ENCODE measurements at regions not wholly inside any gene's neighbourhood (a gene's known extent, or its start where the extent isn't known, plus 50 kb on each side); places are given as distances from the start of the nearest gene placed in this dataset.

- no peaks in the 10 kb centered on the region for H3K27me3 ChIP-seq (ENCODE audit: low read length)
- H3K9me2 ChIP-seq (replicated peaks; ENCODE audit: insufficient read depth, low read length): no peaks in the 10 kb centered on the region
- H3K9me3 ChIP-seq (ENCODE audit: insufficient read depth, low read length): no peaks in the 10 kb centered on the region
- no peak overlapping the region for H3K4me3 ChIP-seq (ENCODE audit: insufficient read depth, low read length, poor library complexity, severe bottlenecking)
- no peaks in the 10 kb centered on the region for H3F3A ChIP-seq (ENCODE audit: insufficient read depth)
- no peaks in the 10 kb centered on the region for H3K79me2 ChIP-seq (ENCODE audit: insufficient read depth, low read length)
- H3K4me2 ChIP-seq (ENCODE audit: low read depth, low read length, poor library complexity, severe bottlenecking): no peak overlapping the region
- no peak overlapping the region for H2AFZ ChIP-seq (ENCODE audit: low read depth, low read length, severe bottlenecking)
- no peaks in the 10 kb centered on the region for H4K20me1 ChIP-seq (ENCODE audit: low read depth, low read length)
- no peak overlapping the region for H3K9ac ChIP-seq (ENCODE audit: low read length)
- H3K36me3 ChIP-seq (ENCODE audit: low read length): no peaks in the 10 kb centered on the region
- no peak overlapping the region for H3K27ac ChIP-seq (ENCODE audit: low read depth, low read length)
- no peak for TF ChIP-seq EZH2phosphoT487 (conservative IDR thresholded peaks at IDR 0.05; ENCODE audit: low read length)
- TF ChIP-seq, protein P1, sequence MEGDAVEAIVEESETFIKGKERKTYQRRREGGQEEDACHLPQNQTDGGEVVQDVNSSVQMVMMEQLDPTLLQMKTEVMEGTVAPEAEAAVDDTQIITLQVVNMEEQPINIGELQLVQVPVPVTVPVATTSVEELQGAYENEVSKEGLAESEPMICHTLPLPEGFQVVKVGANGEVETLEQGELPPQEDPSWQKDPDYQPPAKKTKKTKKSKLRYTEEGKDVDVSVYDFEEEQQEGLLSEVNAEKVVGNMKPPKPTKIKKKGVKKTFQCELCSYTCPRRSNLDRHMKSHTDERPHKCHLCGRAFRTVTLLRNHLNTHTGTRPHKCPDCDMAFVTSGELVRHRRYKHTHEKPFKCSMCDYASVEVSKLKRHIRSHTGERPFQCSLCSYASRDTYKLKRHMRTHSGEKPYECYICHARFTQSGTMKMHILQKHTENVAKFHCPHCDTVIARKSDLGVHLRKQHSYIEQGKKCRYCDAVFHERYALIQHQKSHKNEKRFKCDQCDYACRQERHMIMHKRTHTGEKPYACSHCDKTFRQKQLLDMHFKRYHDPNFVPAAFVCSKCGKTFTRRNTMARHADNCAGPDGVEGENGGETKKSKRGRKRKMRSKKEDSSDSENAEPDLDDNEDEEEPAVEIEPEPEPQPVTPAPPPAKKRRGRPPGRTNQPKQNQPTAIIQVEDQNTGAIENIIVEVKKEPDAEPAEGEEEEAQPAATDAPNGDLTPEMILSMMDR (IDR thresholded peaks at IDR 0.05; ENCODE audit: insufficient read depth, low read length, poor library complexity, severe bottlenecking): no peak
These were observed 52.7 kb upstream of the TET2 start for GRCh38 chr4:105093975-105094374.

All from SU-DHL-6 (cell line).